IMR-90 (cell line): ENCODE measurements at regions not wholly inside any gene's neighbourhood (a gene's known extent, or its start where the extent isn't known, plus 50 kb on each side); places are given as distances from the start of the nearest gene placed in this dataset.

Experiments used
- ATAC-seq: fragments of 200-7000 bp; cut with Tn5 transposase; 2 replicates; pipeline ENCODE4 v1.9.1; 2020; ENCODE audit warnings: low read depth, mild to moderate bottlenecking, moderate library complexity
- BruUV-seq: library from RNA; stranded (reverse); fragments of 400-500 nt; replicated peaks from 2 replicates; lab custom pipeline; 2021; lab: Mats Ljungman, UMichigan
- CTCF ChIA-PET: fragments of 300-600 bp; formaldehyde crosslinking; extraction: SDS; loops from one replicate; lab custom pipeline; 2021; ENCODE audit warnings: antibody characterized with exemption; lab: Yijun Ruan, JAX
- POLR2A ChIA-PET: fragments of 300-600 bp; sonication (Branson Sonifier 250); formaldehyde crosslinking; loops from one replicate; lab custom pipeline; 2022; ENCODE audit warnings: antibody characterized with exemption; ENCODE audit not compliant: unreplicated experiment; lab: Charles Lee
- DNase-seq: peaks from one replicate; pipeline ENCODE4 v3.0.0; 2013
- H2AFZ ChIP-seq: replicated peaks from 2 replicates; pipeline ENCODE3; 2013; ENCODE audit warnings: low read length, mild to moderate bottlenecking; ENCODE audit not compliant: poor library complexity
- H2AK5ac ChIP-seq: 2 replicates; pipeline ENCODE4 v1.6.1; 2013; ENCODE audit warnings: low read depth, low read length, inconsistent platforms
- H2AK9ac ChIP-seq: replicated peaks from 2 replicates; pipeline ENCODE3; 2013; ENCODE audit warnings: mild to moderate bottlenecking, low read depth, low read length, moderate library complexity; ENCODE audit not compliant: poor library complexity
- H2BK120ac ChIP-seq: 2 replicates; pipeline ENCODE4 v1.6.1; 2013; ENCODE audit warnings: low read depth, low read length, inconsistent platforms
- H2BK15ac ChIP-seq: 3 replicates; pipeline ENCODE4 v1.6.1; 2013; ENCODE audit warnings: low read depth, low read length, inconsistent platforms
- H2BK20ac ChIP-seq: 2 replicates; pipeline ENCODE4 v1.6.1; 2013; ENCODE audit warnings: low read depth, mild to moderate bottlenecking, inconsistent platforms, low read length, moderate library complexity
- H2BK5ac ChIP-seq: 2 replicates; pipeline ENCODE4 v1.6.1; 2013; ENCODE audit warnings: mild to moderate bottlenecking, low read depth, low read length, inconsistent platforms; ENCODE audit not compliant: poor library complexity, severe bottlenecking
- H3K14ac ChIP-seq: replicated peaks from 2 replicates; pipeline ENCODE4 v1.6.1; 2013; ENCODE audit warnings: low read depth, low read length, inconsistent platforms
- H3K18ac ChIP-seq: 2 replicates; pipeline ENCODE4 v1.6.1; 2013; ENCODE audit warnings: low read depth, low read length, control low read depth
- H3K23ac ChIP-seq: 2 replicates; pipeline ENCODE4 v1.6.1; 2013; ENCODE audit warnings: low read depth, low read length, inconsistent platforms
- H3K27ac ChIP-seq: 2 replicates; pipeline ENCODE4 v1.5.1; 2013; ENCODE audit warnings: mild to moderate bottlenecking, control low read depth, low read length; ENCODE audit not compliant: insufficient read depth
- H3K27me3 ChIP-seq: 2 replicates; pipeline ENCODE4 v1.6.1; 2013; ENCODE audit warnings: low read length; ENCODE audit not compliant: control insufficient read depth, insufficient read depth
- H3K36me3 ChIP-seq: 2 replicates; pipeline ENCODE4 v1.6.1; 2013; ENCODE audit warnings: low read length, mixed read lengths; ENCODE audit not compliant: control insufficient read depth, insufficient read depth
- H3K4ac ChIP-seq: 2 replicates; pipeline ENCODE4 v1.6.1; 2013; ENCODE audit warnings: low read depth, low read length, inconsistent platforms
- H3K4me1 ChIP-seq: 2 replicates; pipeline ENCODE4 v1.6.1; 2013; ENCODE audit warnings: low read length, mixed read lengths; ENCODE audit not compliant: control insufficient read depth, insufficient read depth
- H3K4me2 ChIP-seq: 2 replicates; pipeline ENCODE4 v1.6.1; 2013; ENCODE audit warnings: low read depth, mild to moderate bottlenecking, control low read depth, low read length, moderate library complexity
- H3K4me3 ChIP-seq: 2 replicates; pipeline ENCODE4 v1.5.1; 2013; ENCODE audit warnings: low read depth, mild to moderate bottlenecking, control low read depth, low read length, moderate library complexity; ENCODE audit not compliant: insufficient read depth
- H3K56ac ChIP-seq: 2 replicates; pipeline ENCODE4 v1.6.1; 2013; ENCODE audit warnings: low read length, inconsistent platforms; ENCODE audit not compliant: insufficient read depth; ENCODE audit errors: extremely low read depth
- H3K79me1 ChIP-seq, 2 experiments: 2 replicates each; pipeline ENCODE4 v1.6.1; 2013; ENCODE audit warnings: low read length in 2 of 2, inconsistent platforms in 1 of 2, low read depth in 1 of 2
- H3K9ac ChIP-seq: 2 replicates; pipeline ENCODE4 v1.6.1; 2013; ENCODE audit warnings: low read depth, low read length, control low read depth
- H3K9me1 ChIP-seq: 2 replicates; pipeline ENCODE4 v1.6.1; 2013; ENCODE audit warnings: low read length, inconsistent platforms; ENCODE audit not compliant: insufficient read depth
- H3K9me3 ChIP-seq: 2 replicates; pipeline ENCODE4 v1.6.1; 2013; ENCODE audit warnings: low read length; ENCODE audit not compliant: control insufficient read depth, insufficient read depth
- H4K20me1 ChIP-seq: 2 replicates; pipeline ENCODE4 v1.6.1; 2013; ENCODE audit warnings: low read length, inconsistent platforms; ENCODE audit not compliant: insufficient read depth
- H4K5ac ChIP-seq: 2 replicates; pipeline ENCODE4 v1.6.1; 2013; ENCODE audit warnings: mild to moderate bottlenecking, low read depth, low read length, control low read depth
- H4K8ac ChIP-seq, 2 experiments: 2 replicates each; pipeline ENCODE4 v1.6.1; 2013; ENCODE audit warnings: low read depth in 2 of 2, low read length in 2 of 2, control low read depth in 1 of 2, inconsistent platforms in 1 of 2
- H4K91ac ChIP-seq: 2 replicates; pipeline ENCODE4 v1.6.1; 2013; ENCODE audit warnings: low read depth, low read length, inconsistent platforms; ENCODE audit not compliant: insufficient read depth
- BHLHE40 ChIP-seq: fragments of 150-350 bp; IDR thresholded peaks from 2 replicates; pipeline ENCODE4 v1.6.1; 2016; ENCODE audit warnings: mild to moderate bottlenecking, low read depth, low read length
- CEBPB ChIP-seq: IDR thresholded peaks from 2 replicates; pipeline ENCODE4 v1.6.1; 2012; ENCODE audit warnings: low read depth, low read length, improper control_type of control experiment
- CHD1 ChIP-seq: IDR thresholded peaks from 2 replicates; pipeline ENCODE4 v1.6.1; 2012; ENCODE audit warnings: low read depth, low read length, improper control_type of control experiment
- FOS ChIP-seq: fragments of 150-350 bp; IDR thresholded peaks from 2 replicates; pipeline ENCODE4 v1.6.1; 2016; ENCODE audit warnings: low read depth, low read length
- MAFK ChIP-seq: IDR thresholded peaks from 2 replicates; pipeline ENCODE4 v1.6.1; 2012; ENCODE audit warnings: low read depth, low read length, improper control_type of control experiment
- MAZ ChIP-seq: IDR thresholded peaks from 2 replicates; pipeline ENCODE4 v1.6.1; 2012; ENCODE audit warnings: low read depth, mild to moderate bottlenecking, low read length, improper control_type of control experiment, moderate library complexity, borderline replicate concordance
- MXI1 ChIP-seq: IDR thresholded peaks from 2 replicates; pipeline ENCODE4 v1.6.1; 2012; ENCODE audit warnings: low read depth, mild to moderate bottlenecking, low read length, moderate library complexity, borderline replicate concordance
- NFE2L2 ChIP-seq: fragments of 150-350 bp; IDR thresholded peaks from 2 replicates; pipeline ENCODE4 v1.6.1; 2016; ENCODE audit warnings: low read depth, mild to moderate bottlenecking, low read length
- POLR2A ChIP-seq: IDR thresholded peaks from 2 replicates; pipeline ENCODE4 v1.6.1; 2012; ENCODE audit warnings: mild to moderate bottlenecking, low read depth, low read length
- RAD21 ChIP-seq: IDR thresholded peaks from 2 replicates; pipeline ENCODE4 v1.6.1; 2012; ENCODE audit warnings: low read length, improper control_type of control experiment
- RCOR1 ChIP-seq: IDR thresholded peaks from 2 replicates; pipeline ENCODE4 v1.6.1; 2012; ENCODE audit warnings: mild to moderate bottlenecking, low read length, improper control_type of control experiment; ENCODE audit not compliant: insufficient replicate concordance
- RFX5 ChIP-seq: IDR thresholded peaks from 2 replicates; pipeline ENCODE4 v1.8.0; 2012; ENCODE audit warnings: low read depth, mild to moderate bottlenecking, low read length, moderate library complexity
- SMC3 ChIP-seq: fragments of 150-350 bp; IDR thresholded peaks from 2 replicates; pipeline ENCODE4 v1.6.1; 2016; ENCODE audit warnings: low read depth, mild to moderate bottlenecking, antibody characterized with exemption, low read length, moderate library complexity
- WGBS, 2 experiments: methylation state at CpG; one replicate each; pipeline versions ENCODE4 v1.1.5 to v1.1.7; 2013; ENCODE audit warnings: missing lambda C conversion rate in 2 of 2; ENCODE audit not compliant: insufficient read length in 1 of 2; ENCODE audit errors: extremely low coverage in 2 of 2; 5-methylcytosine and 5-hydroxymethylcytosine counted together
- dilution Hi-C: fragments of 300-500 bp; cut with HindIII; formaldehyde crosslinking; loops from one replicate; pipeline ENCODE4 v1.14.3; 2018; ENCODE audit warnings: low sequenced_read_pairs; ENCODE audit not compliant: unreplicated experiment
- in situ Hi-C: fragments of 300-500 bp; cut with MboI; formaldehyde crosslinking; loops from 3 replicates; pipeline ENCODE4 v1.14.3; 2019; ENCODE audit warnings: low sequenced_read_pairs, inconsistent platforms, mixed read lengths
- intact Hi-C: fragments of 100-400 bp; cut with micrococcal nuclease; formaldehyde crosslinking; loops from 2 replicates; pipeline ENCODE4 v1.10.0; 2022
- TF ChIP-seq, protein P1 (sequence below): fragments of 150-350 bp; IDR thresholded peaks from 2 replicates; pipeline ENCODE4 v1.6.1; 2017; ENCODE audit warnings: mild to moderate bottlenecking, antibody characterized with exemption, low read length, low read depth
- TF ChIP-seq, protein P2 (sequence below): conservative IDR thresholded peaks from 2 replicates; pipeline ENCODE4 v1.5.1; 2012; ENCODE audit warnings: mild to moderate bottlenecking, low read depth, low read length, improper control_type of control experiment
- TF ChIP-seq, protein P3 (sequence below): fragments of 150-350 bp; IDR thresholded peaks from 2 replicates; pipeline ENCODE4 v1.6.1; 2016; ENCODE audit warnings: low read depth, mild to moderate bottlenecking, low read length, moderate library complexity, borderline replicate concordance

DNA sequence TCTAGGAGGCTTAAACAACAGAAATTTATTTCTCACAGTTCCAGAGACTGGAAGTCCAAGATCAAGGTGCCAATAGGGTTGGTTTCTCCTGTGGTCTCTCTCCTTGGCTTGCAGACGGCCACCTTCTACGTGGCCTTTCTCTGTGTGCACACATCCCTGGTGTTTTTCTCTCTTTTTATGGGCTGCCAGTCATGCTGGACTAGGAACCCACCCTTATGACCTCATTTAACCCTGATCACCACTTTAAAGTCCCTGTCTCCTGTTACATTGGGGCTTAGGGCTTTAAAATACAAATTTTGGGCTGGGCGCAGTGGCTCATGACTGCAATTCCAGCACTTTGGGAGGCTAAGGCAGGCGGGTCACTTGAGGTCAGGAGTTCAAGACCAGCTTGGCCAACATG, 157.1 kb downstream of the TLE1 start:
- H3K4me2 ChIP-seq: no peak overlapping the region
- no peaks in the 10 kb centered on the region for H3K36me3 ChIP-seq
- BruUV-seq: no TSS peak
- H3K27ac ChIP-seq: no peak overlapping the region
- no peak overlapping the region for H2BK120ac ChIP-seq
- dilution Hi-C loops: no loop called here
- intact Hi-C loops: no loop called here
- no peak overlapping the region for H3K56ac ChIP-seq
- H2AK9ac ChIP-seq: no peak overlapping the region
- ChIA-PET POLR2A (interaction anchor here (0.5 kb wide), 1 partner anchor 83 kb away, joined by 6 read pairs; no protein-coding TSS in a partner anchor), CTCF (interaction anchor here (0.6 kb wide), 1 partner anchor 362 kb away, joined by 8 read pairs; no protein-coding TSS in a partner anchor)
- no CpG with 5 or more reads among the region's 4 CpGs for WGBS, 2 experiments
- DNase-seq (no peak), ATAC-seq (no peak)
- no peaks in the 10 kb centered on the region for H3K27me3 ChIP-seq
- H2BK5ac ChIP-seq: no peak overlapping the region
- no peak overlapping the region for H3K18ac ChIP-seq
- TF ChIP-seq SMC3 (no peak), MAFK (no peak), MAZ (no peak), BHLHE40 (no peak), CEBPB (no peak), RAD21 (no peak), CHD1 (no peak), FOS (no peak), NFE2L2 (no peak), POLR2A (no peak), RCOR1 (no peak), RFX5 (no peak), MXI1 (no peak)
- TF ChIP-seq, protein P1, sequence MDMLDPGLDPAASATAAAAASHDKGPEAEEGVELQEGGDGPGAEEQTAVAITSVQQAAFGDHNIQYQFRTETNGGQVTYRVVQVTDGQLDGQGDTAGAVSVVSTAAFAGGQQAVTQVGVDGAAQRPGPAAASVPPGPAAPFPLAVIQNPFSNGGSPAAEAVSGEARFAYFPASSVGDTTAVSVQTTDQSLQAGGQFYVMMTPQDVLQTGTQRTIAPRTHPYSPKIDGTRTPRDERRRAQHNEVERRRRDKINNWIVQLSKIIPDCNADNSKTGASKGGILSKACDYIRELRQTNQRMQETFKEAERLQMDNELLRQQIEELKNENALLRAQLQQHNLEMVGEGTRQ: no peak
- TF ChIP-seq, protein P2, sequence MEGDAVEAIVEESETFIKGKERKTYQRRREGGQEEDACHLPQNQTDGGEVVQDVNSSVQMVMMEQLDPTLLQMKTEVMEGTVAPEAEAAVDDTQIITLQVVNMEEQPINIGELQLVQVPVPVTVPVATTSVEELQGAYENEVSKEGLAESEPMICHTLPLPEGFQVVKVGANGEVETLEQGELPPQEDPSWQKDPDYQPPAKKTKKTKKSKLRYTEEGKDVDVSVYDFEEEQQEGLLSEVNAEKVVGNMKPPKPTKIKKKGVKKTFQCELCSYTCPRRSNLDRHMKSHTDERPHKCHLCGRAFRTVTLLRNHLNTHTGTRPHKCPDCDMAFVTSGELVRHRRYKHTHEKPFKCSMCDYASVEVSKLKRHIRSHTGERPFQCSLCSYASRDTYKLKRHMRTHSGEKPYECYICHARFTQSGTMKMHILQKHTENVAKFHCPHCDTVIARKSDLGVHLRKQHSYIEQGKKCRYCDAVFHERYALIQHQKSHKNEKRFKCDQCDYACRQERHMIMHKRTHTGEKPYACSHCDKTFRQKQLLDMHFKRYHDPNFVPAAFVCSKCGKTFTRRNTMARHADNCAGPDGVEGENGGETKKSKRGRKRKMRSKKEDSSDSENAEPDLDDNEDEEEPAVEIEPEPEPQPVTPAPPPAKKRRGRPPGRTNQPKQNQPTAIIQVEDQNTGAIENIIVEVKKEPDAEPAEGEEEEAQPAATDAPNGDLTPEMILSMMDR: no peak
- TF ChIP-seq, protein P3, sequence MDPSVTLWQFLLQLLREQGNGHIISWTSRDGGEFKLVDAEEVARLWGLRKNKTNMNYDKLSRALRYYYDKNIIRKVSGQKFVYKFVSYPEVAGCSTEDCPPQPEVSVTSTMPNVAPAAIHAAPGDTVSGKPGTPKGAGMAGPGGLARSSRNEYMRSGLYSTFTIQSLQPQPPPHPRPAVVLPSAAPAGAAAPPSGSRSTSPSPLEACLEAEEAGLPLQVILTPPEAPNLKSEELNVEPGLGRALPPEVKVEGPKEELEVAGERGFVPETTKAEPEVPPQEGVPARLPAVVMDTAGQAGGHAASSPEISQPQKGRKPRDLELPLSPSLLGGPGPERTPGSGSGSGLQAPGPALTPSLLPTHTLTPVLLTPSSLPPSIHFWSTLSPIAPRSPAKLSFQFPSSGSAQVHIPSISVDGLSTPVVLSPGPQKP: no peak
- H3K14ac ChIP-seq: no peak overlapping the region
- no peaks in the 10 kb centered on the region for H3K79me1 ChIP-seq
- H2BK20ac ChIP-seq: no peak overlapping the region
- H3K4ac ChIP-seq: no peak overlapping the region
- peaks cover 3% of the 10 kb centered on the region; the same call in 1 of the 2 replicates for H3K9me1 ChIP-seq
- no peak overlapping the region for H4K8ac ChIP-seq
- H3K9me3 ChIP-seq: no peaks in the 10 kb centered on the region
- H3K9ac ChIP-seq: no peak overlapping the region
- H3K4me3 ChIP-seq: no peak overlapping the region
- no peak overlapping the region for H2BK15ac ChIP-seq
- H4K5ac ChIP-seq: no peak overlapping the region
- no peak overlapping the region for H2AK5ac ChIP-seq
- H3K23ac ChIP-seq: no peak overlapping the region
- in situ Hi-C loops: loop anchor here (25.0 kb wide), 1 partner anchor 1080 kb away; no protein-coding TSS in a partner anchor
- H3K4me1 ChIP-seq: no peaks in the 10 kb centered on the region; the same call in 1 of the 2 replicates
- no peak overlapping the region for H4K91ac ChIP-seq
- no peak overlapping the region for H2AFZ ChIP-seq
- no peaks in the 10 kb centered on the region for H4K20me1 ChIP-seq
